ENCODE measurements at regions not wholly inside any gene's neighbourhood (a gene's known extent, or its start where the extent isn't known, plus 50 kb on each side); places are given as distances from the start of the nearest gene placed in this dataset.
"Not testable (repeated sequence)": the region's sequence is repeated elsewhere in the genome, so short reads cannot be mapped to it uniquely, and the experiment has no call there.

- no peaks in the 10 kb centered on the region for H3K4me1 ChIP-seq (ENCODE audit: control insufficient read depth in 2 of 2, insufficient read depth in 2 of 2, low read length in 1 of 2)
- H3K27me3 ChIP-seq (ENCODE audit: control insufficient read depth in 1 of 2, insufficient read depth in 2 of 2, low read length in 2 of 2): no peaks in the 10 kb centered on the region
- no peak overlapping the region for H3K4me3 ChIP-seq (ENCODE audit: low read depth in 1 of 2, low read length in 2 of 2)
- 18 to 19% methylated on average over 5 of the region's 5 CpGs for WGBS, 2 donors
- no peaks in the 10 kb centered on the region for H3K36me3 ChIP-seq (ENCODE audit: control insufficient read depth in 2 of 2, insufficient read depth in 2 of 2, low read length in 1 of 2)
- H3K9me3 ChIP-seq (ENCODE audit: control insufficient read depth in 2 of 2, insufficient read depth in 1 of 2, low read depth in 1 of 2, low read length in 1 of 2): no peaks in the 10 kb centered on the region
- H3K27ac ChIP-seq (ENCODE audit: low read depth in 2 of 2, low read length in 1 of 2): no peak overlapping the region
Measured at GRCh38 chr9:119697996-119698395, 328.8 kb upstream of the BRINP1 start.

- Histone ChIP-seq H3K4me1 (ENCODE audit: control insufficient read depth in 2 of 2, insufficient read depth in 2 of 2, low read length in 1 of 2) (no peaks in the 10 kb centered on the region), H3K4me3 (ENCODE audit: low read depth in 1 of 2, low read length in 2 of 2) (no peak overlapping the region), H3K27ac (ENCODE audit: low read depth in 2 of 2, low read length in 1 of 2) (no peak overlapping the region), H3K27me3 (ENCODE audit: control insufficient read depth in 1 of 2, insufficient read depth in 2 of 2, low read length in 2 of 2) (no peaks in the 10 kb centered on the region), H3K36me3 (ENCODE audit: control insufficient read depth in 2 of 2, insufficient read depth in 2 of 2, low read length in 1 of 2) (no peaks in the 10 kb centered on the region), H3K9me3 (ENCODE audit: control insufficient read depth in 2 of 2, insufficient read depth in 1 of 2, low read depth in 1 of 2, low read length in 1 of 2) (no peaks in the 10 kb centered on the region)
- WGBS, 2 donors: 11 to 13% methylated on average over 4 of the region's 4 CpGs
Measured at GRCh38 chr9:119689879-119690278, 320.6 kb upstream of the BRINP1 start.

GRCh38 chr9:119688547-119688946 lies 319.3 kb upstream of the BRINP1 start:
- no peak overlapping the region for H3K27ac ChIP-seq (ENCODE audit: low read depth in 2 of 2, low read length in 1 of 2)
- no peaks in the 10 kb centered on the region for H3K27me3 ChIP-seq (ENCODE audit: control insufficient read depth in 1 of 2, insufficient read depth in 2 of 2, low read length in 2 of 2)
- 59 to 64% methylated on average over 3 of the region's 3 CpGs for WGBS, 2 donors
- no peaks in the 10 kb centered on the region for H3K36me3 ChIP-seq (ENCODE audit: control insufficient read depth in 2 of 2, insufficient read depth in 2 of 2, low read length in 1 of 2)
- H3K4me1 ChIP-seq (ENCODE audit: control insufficient read depth in 2 of 2, insufficient read depth in 2 of 2, low read length in 1 of 2): no peaks in the 10 kb centered on the region
- H3K4me3 ChIP-seq (ENCODE audit: low read depth in 1 of 2, low read length in 2 of 2): no peak overlapping the region
- H3K9me3 ChIP-seq (ENCODE audit: control insufficient read depth in 2 of 2, insufficient read depth in 1 of 2, low read depth in 1 of 2, low read length in 1 of 2): no peaks in the 10 kb centered on the region

- Histone ChIP-seq H3K27ac (ENCODE audit: low read depth in 2 of 2, low read length in 1 of 2) (no peak overlapping the region), H3K4me1 (ENCODE audit: control insufficient read depth in 2 of 2, insufficient read depth in 2 of 2, low read length in 1 of 2) (no peaks in the 10 kb centered on the region), H3K9me3 (ENCODE audit: control insufficient read depth in 2 of 2, insufficient read depth in 1 of 2, low read depth in 1 of 2, low read length in 1 of 2) (no peaks in the 10 kb centered on the region), H3K27me3 (ENCODE audit: control insufficient read depth in 1 of 2, insufficient read depth in 2 of 2, low read length in 2 of 2) (no peaks in the 10 kb centered on the region), H3K36me3 (ENCODE audit: control insufficient read depth in 2 of 2, insufficient read depth in 2 of 2, low read length in 1 of 2) (no peaks in the 10 kb centered on the region), H3K4me3 (ENCODE audit: low read depth in 1 of 2, low read length in 2 of 2) (no peak overlapping the region)
- 67 to 68% methylated on average over 7 of the region's 7 CpGs for WGBS, 2 donors
Measured at GRCh38 chr9:119677811-119678505, 308.7 kb upstream of the BRINP1 start.

GRCh38 chr9:119675951-119676350 lies 306.7 kb upstream of the BRINP1 start:
- Histone ChIP-seq H3K4me1 (ENCODE audit: control insufficient read depth in 2 of 2, insufficient read depth in 2 of 2, low read length in 1 of 2) (no peaks in the 10 kb centered on the region), H3K4me3 (ENCODE audit: low read depth in 1 of 2, low read length in 2 of 2) (no peak overlapping the region), H3K36me3 (ENCODE audit: control insufficient read depth in 2 of 2, insufficient read depth in 2 of 2, low read length in 1 of 2) (no peaks in the 10 kb centered on the region), H3K27ac (ENCODE audit: low read depth in 2 of 2, low read length in 1 of 2) (no peak overlapping the region), H3K9me3 (ENCODE audit: control insufficient read depth in 2 of 2, insufficient read depth in 1 of 2, low read depth in 1 of 2, low read length in 1 of 2) (no peaks in the 10 kb centered on the region), H3K27me3 (ENCODE audit: control insufficient read depth in 1 of 2, insufficient read depth in 2 of 2, low read length in 2 of 2) (no peaks in the 10 kb centered on the region)
- 37 to 39% methylated on average over 3 of the region's 3 CpGs for WGBS, 2 donors

- H3K9me3 ChIP-seq (ENCODE audit: control insufficient read depth in 2 of 2, insufficient read depth in 1 of 2, low read depth in 1 of 2, low read length in 1 of 2); H3K4me1 ChIP-seq (ENCODE audit: control insufficient read depth in 2 of 2, insufficient read depth in 2 of 2, low read length in 1 of 2); H3K27me3 ChIP-seq (ENCODE audit: control insufficient read depth in 1 of 2, insufficient read depth in 2 of 2, low read length in 2 of 2); H3K36me3 ChIP-seq (ENCODE audit: control insufficient read depth in 2 of 2, insufficient read depth in 2 of 2, low read length in 1 of 2); H3K27ac ChIP-seq (ENCODE audit: low read depth in 2 of 2, low read length in 1 of 2); H3K4me3 ChIP-seq (ENCODE audit: low read depth in 1 of 2, low read length in 2 of 2): not testable (repeated sequence)
- 58 to 64% methylated on average over 4 of the region's 4 CpGs for WGBS, 2 donors
Measured at GRCh38 chr9:119672763-119673162, 303.5 kb upstream of the BRINP1 start.

GRCh38 chr9:119667916-119668315 lies 298.7 kb upstream of the BRINP1 start:
- WGBS, 2 donors: 82 to 88% methylated on average over 2 of the region's 2 CpGs
- Histone ChIP-seq H3K36me3 (ENCODE audit: control insufficient read depth in 2 of 2, insufficient read depth in 2 of 2, low read length in 1 of 2) (no peaks in the 10 kb centered on the region), H3K4me1 (ENCODE audit: control insufficient read depth in 2 of 2, insufficient read depth in 2 of 2, low read length in 1 of 2) (no peaks in the 10 kb centered on the region), H3K27ac (ENCODE audit: low read depth in 2 of 2, low read length in 1 of 2) (no peak overlapping the region), H3K27me3 (ENCODE audit: control insufficient read depth in 1 of 2, insufficient read depth in 2 of 2, low read length in 2 of 2) (no peaks in the 10 kb centered on the region), H3K9me3 (ENCODE audit: control insufficient read depth in 2 of 2, insufficient read depth in 1 of 2, low read depth in 1 of 2, low read length in 1 of 2) (no peaks in the 10 kb centered on the region), H3K4me3 (ENCODE audit: low read depth in 1 of 2, low read length in 2 of 2) (no peak overlapping the region)

GRCh38 chr9:119667163-119667562 lies 297.9 kb upstream of the BRINP1 start:
- Histone ChIP-seq H3K27ac (ENCODE audit: low read depth in 2 of 2, low read length in 1 of 2) (no peak overlapping the region), H3K36me3 (ENCODE audit: control insufficient read depth in 2 of 2, insufficient read depth in 2 of 2, low read length in 1 of 2) (no peaks in the 10 kb centered on the region), H3K4me1 (ENCODE audit: control insufficient read depth in 2 of 2, insufficient read depth in 2 of 2, low read length in 1 of 2) (no peaks in the 10 kb centered on the region), H3K4me3 (ENCODE audit: low read depth in 1 of 2, low read length in 2 of 2) (no peak overlapping the region), H3K9me3 (ENCODE audit: control insufficient read depth in 2 of 2, insufficient read depth in 1 of 2, low read depth in 1 of 2, low read length in 1 of 2) (no peaks in the 10 kb centered on the region), H3K27me3 (ENCODE audit: control insufficient read depth in 1 of 2, insufficient read depth in 2 of 2, low read length in 2 of 2) (no peaks in the 10 kb centered on the region)
- 83 to 84% methylated on average over 2 of the region's 2 CpGs for WGBS, 2 donors

- Histone ChIP-seq H3K9me3 (ENCODE audit: control insufficient read depth in 2 of 2, insufficient read depth in 1 of 2, low read depth in 1 of 2, low read length in 1 of 2) (no peaks in the 10 kb centered on the region), H3K27ac (ENCODE audit: low read depth in 2 of 2, low read length in 1 of 2) (no peak overlapping the region), H3K4me1 (ENCODE audit: control insufficient read depth in 2 of 2, insufficient read depth in 2 of 2, low read length in 1 of 2) (no peaks in the 10 kb centered on the region), H3K27me3 (ENCODE audit: control insufficient read depth in 1 of 2, insufficient read depth in 2 of 2, low read length in 2 of 2) (no peaks in the 10 kb centered on the region), H3K36me3 (ENCODE audit: control insufficient read depth in 2 of 2, insufficient read depth in 2 of 2, low read length in 1 of 2) (no peaks in the 10 kb centered on the region), H3K4me3 (ENCODE audit: low read depth in 1 of 2, low read length in 2 of 2) (no peak overlapping the region)
- WGBS, 2 donors: 69 to 79% methylated on average over 4 of the region's 4 CpGs
Measured at GRCh38 chr9:119662329-119662728, 293.1 kb upstream of the BRINP1 start.

- H3K36me3 ChIP-seq (ENCODE audit: control insufficient read depth in 2 of 2, insufficient read depth in 2 of 2, low read length in 1 of 2): no peaks in the 10 kb centered on the region
- H3K27me3 ChIP-seq (ENCODE audit: control insufficient read depth in 1 of 2, insufficient read depth in 2 of 2, low read length in 2 of 2): no peaks in the 10 kb centered on the region
- no peaks in the 10 kb centered on the region for H3K9me3 ChIP-seq (ENCODE audit: control insufficient read depth in 2 of 2, insufficient read depth in 1 of 2, low read depth in 1 of 2, low read length in 1 of 2)
- no peak overlapping the region for H3K4me3 ChIP-seq (ENCODE audit: low read depth in 1 of 2, low read length in 2 of 2)
- 57 to 67% methylated on average over 5 of the region's 5 CpGs for WGBS, 2 donors
- H3K27ac ChIP-seq (ENCODE audit: low read depth in 2 of 2, low read length in 1 of 2): no peak overlapping the region
- no peaks in the 10 kb centered on the region for H3K4me1 ChIP-seq (ENCODE audit: control insufficient read depth in 2 of 2, insufficient read depth in 2 of 2, low read length in 1 of 2)
Measured at GRCh38 chr9:119652931-119653330, 283.7 kb upstream of the BRINP1 start.
